Esophagus muscularis mucosa (tissue), 3 donors: ENCODE measurements at regions not wholly inside any gene's neighbourhood (a gene's known extent, or its start where the extent isn't known, plus 50 kb on each side); places are given as distances from the start of the nearest gene placed in this dataset.

Source experiments
- CTCF ChIP-seq, 3 experiments: fragments of 200-600 bp in 2 of 3; fragments of 450-650 bp in 1 of 3; sonication (generic) in 2 of 3; IDR thresholded peaks; one replicate each; pipeline ENCODE4 v1.5.1; 2017 to 2019; ENCODE audit warnings: antibody characterized with exemption in 3 of 3, mild to moderate bottlenecking in 2 of 3, moderate library complexity in 1 of 3
- POLR2A ChIP-seq: fragments of 450-650 bp; IDR thresholded peaks from one replicate; pipeline ENCODE4 v1.6.1; 2017; ENCODE audit warnings: antibody characterized with exemption, moderate library complexity, mild to moderate bottlenecking, low read depth

- TF ChIP-seq POLR2A = no peak
- TF ChIP-seq CTCF (IDR thresholded peaks at IDR 0.05) = no peak
These were observed 253.3 kb downstream of the KCNS3 start for GRCh38 chr2:18131761-18132160.
